CMK (cell line): ENCODE measurements at regions not wholly inside any gene's neighbourhood (a gene's known extent, or its start where the extent isn't known, plus 50 kb on each side); places are given as distances from the start of the nearest gene placed in this dataset.

Source experiments
- DNase-seq: peaks from one replicate; pipeline ENCODE4 v3.0.0-alpha.2; 2010; ENCODE audit warnings: low read depth

- DNase-seq = no peak
Measured at GRCh38 chr1:172980971-172981370, 69.8 kb downstream of the TNFSF18 start.
